Testis (tissue), 2 donors: ENCODE measurements at regions not wholly inside any gene's neighbourhood (a gene's known extent, or its start where the extent isn't known, plus 50 kb on each side); places are given as distances from the start of the nearest gene placed in this dataset.

Experiments
- DNase-seq: peaks from one replicate; pipeline ENCODE4 v3.0.0-alpha.2; 2019
- H3K27ac ChIP-seq, 2 donors: fragments of 200-600 bp; sonication (generic); one replicate each; pipeline ENCODE4 v1.5.1; 2019
- H3K27me3 ChIP-seq: fragments of 200-600 bp; sonication (generic); one replicate; pipeline ENCODE4 v1.5.1; 2019
- H3K36me3 ChIP-seq: fragments of 200-600 bp; sonication (generic); one replicate; pipeline ENCODE4 v1.5.1; 2017; ENCODE audit warnings: low read depth; ENCODE audit errors: missing control alignments
- H3K4me1 ChIP-seq: fragments of 200-600 bp; sonication (generic); one replicate; pipeline ENCODE4 v1.5.1; 2019
- H3K4me3 ChIP-seq, 2 donors: fragments of 200-600 bp; sonication (generic); one replicate each; pipeline ENCODE4 v1.5.1; 2017 to 2019
- H3K9me3 ChIP-seq: fragments of 200-600 bp; sonication (generic); one replicate; pipeline ENCODE4 v1.5.1; 2017
- CTCF ChIP-seq, 3 experiments: fragments of 450-650 bp in 2 of 3; fragments of 200-600 bp in 1 of 3; sonication (generic) in 1 of 3; IDR thresholded peaks; one replicate each; pipeline ENCODE4 v1.5.1; 2016 to 2019; ENCODE audit warnings: antibody characterized with exemption in 3 of 3, mild to moderate bottlenecking in 2 of 3, moderate library complexity in 1 of 3
- POLR2A ChIP-seq: fragments of 450-650 bp; IDR thresholded peaks from one replicate; pipeline ENCODE4 v1.6.1; 2017; ENCODE audit warnings: antibody characterized with exemption, mild to moderate bottlenecking, moderate library complexity
- WGBS, 2 donors: methylation state at CpG; one replicate each; pipeline ENCODE4 v1.1.5; 2018; 5-methylcytosine and 5-hydroxymethylcytosine counted together
- intact Hi-C: fragments of 100-400 bp; cut with DNase I; formaldehyde crosslinking; loops from one replicate; pipeline ENCODE4 v1.15.1; 2023; ENCODE audit warnings: low total_unique reads

- DNase-seq = no peak
- no peak overlapping the region for H3K4me3 ChIP-seq
These were observed 267.9 kb downstream of the SOX11 start for GRCh38 chr2:5959836-5960820.

GRCh38 chr2:5967506-5967905, 275.3 kb downstream of the SOX11 start:
- Histone ChIP-seq H3K4me1 (no peaks in the 10 kb centered on the region), H3K9me3 (no peaks in the 10 kb centered on the region), H3K27ac (no peak overlapping the region), H3K4me3 (no peak overlapping the region), H3K27me3 (no peaks in the 10 kb centered on the region), H3K36me3 (no peaks in the 10 kb centered on the region)
- 91 to 94% methylated on average over 6 of the region's 6 CpGs for WGBS, 2 donors
- no peak for TF ChIP-seq CTCF (IDR thresholded peaks at IDR 0.05)
- TF ChIP-seq POLR2A = no peak
- intact Hi-C loops = no loop called here
- no peak for DNase-seq

More at GRCh38 chr2:5959836-5960820, 267.9 kb downstream of the SOX11 start:
- no peak overlapping the region for H3K27ac ChIP-seq
- no peaks in the 10 kb centered on the region for H3K4me1 ChIP-seq
- TF ChIP-seq CTCF (IDR thresholded peaks at IDR 0.05) = no peak
- TF ChIP-seq POLR2A = no peak
- no peaks in the 10 kb centered on the region for H3K36me3 ChIP-seq
- no peaks in the 10 kb centered on the region for H3K27me3 ChIP-seq
- H3K9me3 ChIP-seq = no peaks in the 10 kb centered on the region
- intact Hi-C loops = no loop called here
- 73 to 76% methylated on average over 5 to 6 of the region's 6 CpGs for WGBS, 2 donors

DNA sequence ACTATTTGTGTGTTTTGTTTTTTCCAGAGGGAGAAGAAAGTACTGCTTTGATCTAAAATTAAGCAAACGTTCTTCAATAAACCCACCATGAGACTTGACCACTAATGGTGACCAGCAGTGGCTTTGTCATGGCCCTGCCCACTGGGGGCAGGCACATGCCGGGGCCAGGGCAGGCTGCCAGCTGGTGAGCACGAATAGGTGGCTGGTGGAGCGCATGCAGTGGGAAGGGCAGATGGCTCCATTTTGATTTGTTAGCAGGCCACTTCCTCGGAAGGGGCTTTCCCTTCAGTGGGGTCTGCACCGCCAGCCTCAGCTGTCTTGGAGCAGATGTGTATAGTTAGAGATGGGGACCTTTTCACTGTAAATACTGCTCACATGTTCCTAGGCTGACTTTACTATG, 277.1 kb downstream of the SOX11 start:
- Histone ChIP-seq H3K9me3 (no peaks in the 10 kb centered on the region), H3K27me3 (no peaks in the 10 kb centered on the region), H3K4me3 (no peak overlapping the region), H3K36me3 (no peaks in the 10 kb centered on the region), H3K4me1 (no peaks in the 10 kb centered on the region), H3K27ac (no peak overlapping the region)
- DNase-seq = no peak
- 76 to 82% methylated on average over 6 of the region's 6 CpGs for WGBS, 2 donors
- intact Hi-C loops = no loop called here
- no peak for TF ChIP-seq POLR2A
- TF ChIP-seq CTCF (IDR thresholded peaks at IDR 0.05) = no peak

DNA sequence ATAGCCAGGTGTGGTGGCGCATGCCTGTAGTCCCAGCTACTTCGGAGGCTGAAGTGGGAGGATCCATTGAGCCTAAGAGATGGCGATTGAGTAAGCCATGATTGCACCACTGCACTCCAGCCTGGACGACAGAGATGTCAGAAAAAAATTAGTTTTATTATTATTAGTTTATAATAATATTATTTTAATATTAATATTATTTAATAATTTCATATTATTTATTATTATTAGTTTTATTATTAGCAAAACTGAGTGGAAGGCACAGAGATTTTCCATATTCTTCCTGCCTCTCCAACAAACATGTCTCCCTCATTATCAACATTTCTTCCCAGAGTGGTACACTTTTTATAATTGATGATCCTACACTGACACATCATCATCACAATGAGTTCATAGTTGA, 278.2 kb downstream of the SOX11 start:
- intact Hi-C loops = no loop called here
- H3K36me3 ChIP-seq = no peaks in the 10 kb centered on the region
- H3K9me3 ChIP-seq = no peaks in the 10 kb centered on the region
- H3K27me3 ChIP-seq = no peaks in the 10 kb centered on the region
- H3K27ac ChIP-seq = no peak overlapping the region
- no peak overlapping the region for H3K4me3 ChIP-seq
- no peaks in the 10 kb centered on the region for H3K4me1 ChIP-seq
- no peak for TF ChIP-seq POLR2A
- WGBS, 2 donors = 74 to 78% methylated on average over 4 of the region's 4 CpGs
- no peak for DNase-seq

DNA sequence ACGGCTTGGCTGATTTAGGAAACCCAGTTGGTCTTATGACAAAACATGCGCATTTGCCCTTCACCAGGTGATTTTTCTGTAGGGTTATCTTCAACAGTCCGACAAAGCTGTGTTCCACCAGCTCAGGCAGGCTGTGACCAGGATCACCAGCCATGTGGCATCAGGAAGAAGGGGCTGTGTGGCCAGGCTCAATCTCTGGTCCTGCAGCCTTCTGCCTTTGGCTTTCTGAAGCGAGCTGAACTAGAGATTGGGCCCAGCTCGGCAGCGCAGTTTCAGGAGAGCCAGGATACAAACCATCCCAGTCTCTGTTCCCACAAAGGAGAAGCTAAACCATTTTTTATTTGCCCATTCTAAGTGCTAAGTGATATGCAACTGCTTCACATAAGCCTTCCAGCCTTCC, 282.3 kb downstream of the SOX11 start:
- intact Hi-C loops = no loop called here
- no peak for DNase-seq
- TF ChIP-seq POLR2A (no peak), CTCF (IDR thresholded peaks at IDR 0.05) (no peak)
- H3K9me3 ChIP-seq = no peaks in the 10 kb centered on the region
- H3K4me3 ChIP-seq = no peak overlapping the region
- H3K27me3 ChIP-seq = no peaks in the 10 kb centered on the region
- WGBS, 2 donors = 82 to 91% methylated on average over 6 of the region's 6 CpGs
- H3K36me3 ChIP-seq = no peaks in the 10 kb centered on the region
- no peak overlapping the region for H3K27ac ChIP-seq
- no peaks in the 10 kb centered on the region for H3K4me1 ChIP-seq
